Fibroblast of upper back skin (primary cell): ENCODE measurements at regions not wholly inside any gene's neighbourhood (a gene's known extent, or its start where the extent isn't known, plus 50 kb on each side); places are given as distances from the start of the nearest gene placed in this dataset.
"Not testable (repeated sequence)": the region's sequence is repeated elsewhere in the genome, so short reads cannot be mapped to it uniquely, and the experiment has no call there.

Experiments
- DNase-seq: peaks from one replicate; pipeline ENCODE4 v3.0.0-alpha.2; 2013

- no peak for DNase-seq
Observed at GRCh38 chr14:61602003-61602732, 93.1 kb upstream of the HIF1A start.

- DNase-seq: no peak
Observed at GRCh38 chr14:61602733-61603077, 92.6 kb upstream of the HIF1A start.

- DNase-seq: no peak
Observed at GRCh38 chr14:61603736-61604135, 91.6 kb upstream of the HIF1A start.

- no peak for DNase-seq
Observed at GRCh38 chr14:61607570-61608244, 87.6 kb upstream of the HIF1A start.

GRCh38 chr14:61608245-61609165, 86.8 kb upstream of the HIF1A start:
- peak; percentile 70 for DNase-seq

GRCh38 chr14:61609191-61609843, 86.0 kb upstream of the HIF1A start:
- DNase-seq: no peak

- DNase-seq: peak; percentile 72
Observed at GRCh38 chr14:61609884-61610283, 85.4 kb upstream of the HIF1A start.

- no peak for DNase-seq
Observed at GRCh38 chr14:61610900-61611299, 84.4 kb upstream of the HIF1A start.

- no peak for DNase-seq
Observed at GRCh38 chr14:61611880-61612630, 83.3 kb upstream of the HIF1A start.

- DNase-seq: not testable (repeated sequence)
Observed at GRCh38 chr14:61613006-61613405, 82.3 kb upstream of the HIF1A start.

GRCh38 chr14:61614693-61615092, 80.6 kb upstream of the HIF1A start:
- DNase-seq: no peak

GRCh38 chr14:61615743-61616523, 79.4 kb upstream of the HIF1A start:
- DNase-seq: no peak

GRCh38 chr14:61616524-61617185, 78.7 kb upstream of the HIF1A start:
- peak; percentile 90 for DNase-seq

- no peak for DNase-seq
Observed at GRCh38 chr14:61618448-61618847, 76.9 kb upstream of the HIF1A start.

GRCh38 chr14:61619494-61619893, 75.8 kb upstream of the HIF1A start:
- no peak for DNase-seq

- peak; percentile 97 for DNase-seq
Observed at GRCh38 chr14:61620130-61620946, 75.0 kb upstream of the HIF1A start.

- no peak for DNase-seq
Observed at GRCh38 chr14:61621444-61621843, 73.9 kb upstream of the HIF1A start.

- DNase-seq: no peak
Observed at GRCh38 chr14:61622051-61622450, 73.3 kb upstream of the HIF1A start.

GRCh38 chr14:61623927-61624326, 71.4 kb upstream of the HIF1A start:
- no peak for DNase-seq

- DNase-seq: no peak
Observed at GRCh38 chr14:61625165-61625564, 70.1 kb upstream of the HIF1A start.
